MG63 (cell line): ENCODE measurements at regions not wholly inside any gene's neighbourhood (a gene's known extent, or its start where the extent isn't known, plus 50 kb on each side); places are given as distances from the start of the nearest gene placed in this dataset.
"Not testable (repeated sequence)": the region's sequence is repeated elsewhere in the genome, so short reads cannot be mapped to it uniquely, and the experiment has no call there.

ENCODE experiments used
- DNase-seq: peaks from one replicate; pipeline ENCODE4 v3.0.0-alpha.2; 2020
- H3K27me3 ChIP-seq: fragments of 250-450 bp; sonication (Bioruptor Pico); 2 replicates; pipeline ENCODE4 v1.5.1; 2020; ENCODE audit warnings: mild to moderate bottlenecking, moderate library complexity
- H3K36me3 ChIP-seq: fragments of 250-450 bp; sonication (Bioruptor Pico); 2 replicates; pipeline ENCODE4 v1.5.1; 2020; ENCODE audit warnings: mild to moderate bottlenecking, moderate library complexity
- H3K4me3 ChIP-seq: fragments of 250-450 bp; sonication (Bioruptor Pico); 2 replicates; pipeline ENCODE4 v1.5.1; 2020; ENCODE audit warnings: mild to moderate bottlenecking, moderate library complexity
- H3K9me3 ChIP-seq: fragments of 250-450 bp; sonication (Bioruptor Pico); 2 replicates; pipeline ENCODE4 v1.5.1; 2020; ENCODE audit warnings: mild to moderate bottlenecking, moderate library complexity

DNA sequence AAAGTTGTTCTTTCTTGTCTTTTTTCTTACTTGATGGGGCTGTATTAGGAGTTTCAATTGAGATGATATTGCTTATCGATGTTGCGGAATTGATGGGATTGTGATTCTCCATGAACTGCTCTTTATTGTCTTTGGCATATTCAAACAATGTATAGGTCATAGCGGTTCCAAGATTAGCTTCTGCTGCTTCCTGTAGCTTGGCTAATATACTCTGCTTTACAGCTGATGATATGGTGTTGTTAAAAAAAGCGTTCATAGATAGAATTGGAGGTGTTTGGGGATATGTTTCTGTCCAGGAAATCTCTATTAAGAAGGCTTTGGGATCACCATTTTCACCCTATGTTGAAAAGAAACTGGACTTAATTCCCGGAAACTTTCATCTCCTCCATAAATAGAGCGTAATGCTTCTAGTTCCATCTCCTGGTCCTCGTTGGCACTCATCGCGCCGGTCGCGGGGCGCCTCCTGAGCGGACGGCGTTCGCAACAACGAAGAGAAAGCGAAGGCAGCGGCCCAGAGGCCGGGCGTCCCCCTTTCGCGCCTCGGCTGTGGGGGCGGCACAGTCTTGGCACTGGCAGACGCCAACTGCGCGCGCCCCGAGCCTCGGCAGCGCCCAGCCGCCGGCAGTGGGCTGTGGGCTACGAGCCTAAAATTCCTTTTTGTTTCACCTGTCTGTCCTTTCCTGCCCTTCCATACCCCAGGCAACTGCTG lies 95.3 kb upstream of the CDK13 start:
- peak; percentile 2 for DNase-seq
- H3K36me3 ChIP-seq, H3K9me3 ChIP-seq, H3K27me3 ChIP-seq: not testable (repeated sequence)
- H3K4me3 ChIP-seq = peak overlapping the region; percentile 39

GRCh38 chr7:39855325-39855674 lies 94.8 kb upstream of the CDK13 start:
- no peaks in the 10 kb centered on the region for H3K27me3 ChIP-seq
- DNase-seq = no peak
- no peaks in the 10 kb centered on the region for H3K9me3 ChIP-seq
- H3K4me3 ChIP-seq = peak overlapping the region; percentile 39
- H3K36me3 ChIP-seq = no peaks in the 10 kb centered on the region

GRCh38 chr7:39863675-39864322 lies 86.3 kb upstream of the CDK13 start:
- H3K4me3 ChIP-seq, H3K27me3 ChIP-seq, H3K36me3 ChIP-seq, H3K9me3 ChIP-seq: not testable (repeated sequence)
- peak; percentile 11 for DNase-seq

DNA sequence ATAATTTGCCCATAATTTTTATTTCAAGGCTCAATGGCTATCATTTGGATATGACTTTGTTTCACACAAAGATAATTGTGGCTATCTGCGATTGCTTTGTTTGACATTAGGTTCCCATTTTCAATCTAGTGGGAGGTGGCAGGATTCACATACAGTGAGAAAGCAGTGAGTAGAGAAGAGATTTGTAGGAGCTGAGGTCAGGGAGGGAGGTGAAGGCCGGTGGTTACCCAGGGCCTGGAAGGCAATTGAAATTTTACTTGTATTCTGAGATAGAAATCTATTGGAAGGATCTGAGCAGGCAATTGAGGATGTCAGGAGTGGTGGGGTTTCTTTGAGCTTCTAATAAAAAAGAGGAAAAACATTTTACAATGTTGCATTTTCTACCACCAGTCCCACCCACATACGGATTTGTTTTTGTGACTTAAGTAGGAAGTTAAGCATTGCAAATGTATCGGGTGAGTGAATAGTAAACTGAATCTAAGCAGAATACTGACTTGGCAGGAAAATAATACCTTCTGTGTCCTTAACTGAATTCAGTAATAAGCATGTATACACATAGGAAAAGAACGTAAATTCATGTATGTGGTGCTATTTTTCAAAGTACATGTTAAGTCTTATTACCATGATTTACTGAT lies 80.1 kb upstream of the CDK13 start:
- H3K9me3 ChIP-seq = not testable (repeated sequence)

DNA sequence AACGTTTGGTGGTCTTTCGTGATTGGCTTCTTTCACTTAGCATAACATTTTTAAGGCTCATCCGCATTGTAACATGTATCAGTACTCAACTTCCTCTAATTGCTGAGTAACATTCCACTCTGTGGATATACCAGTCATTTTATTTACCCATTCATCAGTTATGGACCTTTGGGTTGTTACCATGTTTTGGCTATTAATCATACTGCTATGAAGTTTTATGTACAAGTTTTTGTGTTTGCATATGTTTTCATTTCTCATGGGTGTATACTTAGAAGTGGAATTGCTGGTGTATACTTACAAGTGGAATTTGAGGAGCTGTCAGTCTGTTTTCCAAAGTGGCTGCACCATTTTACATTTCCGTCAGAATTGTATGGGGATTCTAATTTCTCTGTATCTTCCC lies 78.4 kb upstream of the CDK13 start:
- H3K4me3 ChIP-seq, H3K27me3 ChIP-seq, H3K36me3 ChIP-seq, DNase-seq, H3K9me3 ChIP-seq: not testable (repeated sequence)

More for the DNA sequence above, 80.1 kb upstream of the CDK13 start:
- H3K36me3 ChIP-seq, H3K4me3 ChIP-seq, H3K27me3 ChIP-seq, DNase-seq: not testable (repeated sequence)

- H3K9me3 ChIP-seq = peaks cover 7% of the 10 kb centered on the region
- peak; percentile 1 for DNase-seq
Measured at GRCh38 chr7:39880556-39880955, 69.5 kb upstream of the CDK13 start.

DNA sequence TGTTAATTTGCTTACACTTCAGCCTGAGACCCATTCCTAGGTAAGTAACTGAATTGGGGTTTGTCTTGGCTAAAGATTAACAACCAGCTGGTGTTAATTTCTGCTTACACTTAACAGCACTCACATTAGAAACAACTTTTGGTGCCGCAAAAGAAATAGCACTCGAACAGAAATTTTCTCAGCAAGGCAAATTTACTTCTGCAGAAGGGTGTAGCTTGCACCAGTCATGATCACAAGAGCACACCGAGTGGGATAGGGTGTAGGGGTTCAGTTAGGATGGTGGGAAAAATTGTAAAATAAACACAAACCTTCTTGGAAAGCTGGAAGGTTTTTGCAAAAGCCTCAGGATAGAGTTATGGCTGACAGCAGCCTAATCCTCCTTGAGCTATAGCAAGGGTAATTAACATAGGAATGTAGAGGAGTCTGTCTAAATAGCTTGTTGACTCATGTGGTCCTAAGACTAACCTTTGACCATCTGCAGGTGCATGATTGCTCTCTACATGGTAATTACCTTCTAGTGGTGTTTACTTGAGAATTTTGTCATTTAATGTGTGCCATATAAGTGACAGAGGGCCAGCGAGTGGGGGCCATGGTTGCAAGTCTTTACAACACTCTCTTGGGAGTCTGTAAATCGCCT lies 67.8 kb upstream of the CDK13 start:
- no peaks in the 10 kb centered on the region for H3K27me3 ChIP-seq
- no peak for DNase-seq
- H3K9me3 ChIP-seq = peaks cover 7% of the 10 kb centered on the region
- no peaks in the 10 kb centered on the region for H3K36me3 ChIP-seq
- H3K4me3 ChIP-seq = no peak overlapping the region

More at GRCh38 chr7:39880556-39880955, 69.5 kb upstream of the CDK13 start:
- Histone ChIP-seq H3K36me3 (no peaks in the 10 kb centered on the region), H3K27me3 (no peaks in the 10 kb centered on the region), H3K4me3 (no peak overlapping the region)

DNA sequence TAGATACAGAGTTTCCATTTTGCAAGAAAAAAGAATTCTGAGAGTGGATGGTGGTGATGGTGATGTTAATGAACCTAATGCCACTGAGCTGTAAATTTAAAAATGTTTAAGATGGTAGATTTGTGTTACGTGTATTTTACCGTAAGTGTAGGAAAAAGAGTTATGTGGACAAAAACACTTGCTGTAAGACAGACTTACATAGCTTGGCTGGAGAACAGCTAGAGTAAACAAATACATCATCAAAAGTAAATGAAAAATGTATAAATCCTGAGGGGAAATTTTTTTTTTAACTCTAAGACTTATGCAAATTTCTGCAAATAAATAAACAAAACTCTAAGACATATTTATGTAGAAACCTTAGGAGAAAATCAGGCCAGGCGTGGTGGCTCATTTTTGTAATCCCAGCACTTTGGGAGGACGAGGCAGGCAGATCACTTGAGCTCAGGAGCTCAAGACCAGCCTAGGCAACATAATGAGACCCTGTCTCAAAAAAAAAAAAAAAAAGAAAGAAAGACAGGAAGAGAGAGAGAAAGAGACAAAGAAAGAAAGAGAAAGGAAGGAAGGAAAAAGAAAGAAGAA lies 66.2 kb upstream of the CDK13 start:
- Histone ChIP-seq H3K36me3 (no peaks in the 10 kb centered on the region), H3K4me3 (no peak overlapping the region), H3K9me3 (peaks cover 7% of the 10 kb centered on the region), H3K27me3 (no peaks in the 10 kb centered on the region)
- DNase-seq = no peak

- Histone ChIP-seq H3K36me3 (no peaks in the 10 kb centered on the region), H3K4me3 (no peak overlapping the region), H3K9me3 (no peaks in the 10 kb centered on the region), H3K27me3 (peaks cover 3% of the 10 kb centered on the region; the same call in 1 of the 2 replicates)
- DNase-seq = no peak
Measured at GRCh38 chr7:39888171-39888853, 61.7 kb upstream of the CDK13 start.

GRCh38 chr7:39890411-39890810 lies 59.6 kb upstream of the CDK13 start:
- Histone ChIP-seq H3K4me3 (no peak overlapping the region), H3K27me3 (peaks cover 3% of the 10 kb centered on the region; the same call in 1 of the 2 replicates), H3K36me3 (no peaks in the 10 kb centered on the region), H3K9me3 (no peaks in the 10 kb centered on the region)
- no peak for DNase-seq

DNA sequence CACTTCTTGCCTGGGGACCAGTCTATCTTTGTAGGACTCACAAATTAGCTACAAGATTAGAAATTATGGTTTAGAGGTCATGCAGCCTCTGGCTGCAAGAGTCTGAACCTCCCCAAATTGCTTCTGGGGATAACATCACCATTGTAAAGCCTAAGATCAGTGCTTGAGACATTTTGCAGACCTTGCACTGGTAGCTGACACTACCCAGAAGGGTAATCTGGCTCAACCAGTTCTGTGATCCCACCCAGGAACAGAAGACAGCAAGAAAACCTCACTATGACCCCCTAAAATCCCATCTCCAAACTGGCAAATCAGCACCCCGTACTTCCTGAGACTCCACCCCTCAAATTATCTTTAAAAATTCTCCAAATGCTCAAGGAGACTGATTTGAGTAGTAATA lies 58.2 kb upstream of the CDK13 start:
- DNase-seq = no peak
- Histone ChIP-seq H3K36me3 (no peaks in the 10 kb centered on the region), H3K27me3 (peaks cover 3% of the 10 kb centered on the region; the same call in 1 of the 2 replicates), H3K9me3 (no peaks in the 10 kb centered on the region), H3K4me3 (no peak overlapping the region)

GRCh38 chr7:39892361-39892760 lies 57.7 kb upstream of the CDK13 start:
- Histone ChIP-seq H3K4me3 (no peak overlapping the region), H3K9me3 (no peaks in the 10 kb centered on the region)

GRCh38 chr7:39894904-39895303 lies 55.2 kb upstream of the CDK13 start:
- H3K27me3 ChIP-seq = peaks cover 3% of the 10 kb centered on the region; the same call in 1 of the 2 replicates
- no peak for DNase-seq

More at GRCh38 chr7:39892361-39892760, 57.7 kb upstream of the CDK13 start:
- Histone ChIP-seq H3K27me3 (peaks cover 3% of the 10 kb centered on the region; the same call in 1 of the 2 replicates), H3K36me3 (no peaks in the 10 kb centered on the region)
- DNase-seq = no peak

DNA sequence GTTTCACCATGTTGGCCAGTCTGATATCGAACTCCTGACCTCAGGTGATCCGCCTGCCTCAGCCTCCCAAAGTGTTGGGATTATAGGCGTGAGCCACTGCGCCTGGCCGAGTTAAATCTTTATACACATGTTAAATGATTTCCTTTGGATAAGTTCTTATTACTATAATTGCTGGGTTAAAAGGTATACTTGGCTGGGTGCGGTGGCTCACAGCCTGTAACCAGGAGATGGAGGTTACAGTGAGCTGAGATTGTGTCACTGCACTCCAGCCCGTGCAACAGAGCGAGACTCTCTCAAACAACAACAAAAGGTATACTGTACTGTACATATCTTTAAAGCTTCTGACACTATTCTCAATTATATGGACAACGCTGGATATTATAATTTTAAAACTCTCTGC lies 53.2 kb upstream of the CDK13 start:
- Histone ChIP-seq H3K9me3 (no peaks in the 10 kb centered on the region), H3K4me3 (no peak overlapping the region), H3K27me3 (peaks cover 3% of the 10 kb centered on the region; the same call in 1 of the 2 replicates), H3K36me3 (no peaks in the 10 kb centered on the region)
- DNase-seq = no peak

More at GRCh38 chr7:39894904-39895303, 55.2 kb upstream of the CDK13 start:
- H3K9me3 ChIP-seq = no peaks in the 10 kb centered on the region
- no peaks in the 10 kb centered on the region for H3K36me3 ChIP-seq
- no peak overlapping the region for H3K4me3 ChIP-seq

DNA sequence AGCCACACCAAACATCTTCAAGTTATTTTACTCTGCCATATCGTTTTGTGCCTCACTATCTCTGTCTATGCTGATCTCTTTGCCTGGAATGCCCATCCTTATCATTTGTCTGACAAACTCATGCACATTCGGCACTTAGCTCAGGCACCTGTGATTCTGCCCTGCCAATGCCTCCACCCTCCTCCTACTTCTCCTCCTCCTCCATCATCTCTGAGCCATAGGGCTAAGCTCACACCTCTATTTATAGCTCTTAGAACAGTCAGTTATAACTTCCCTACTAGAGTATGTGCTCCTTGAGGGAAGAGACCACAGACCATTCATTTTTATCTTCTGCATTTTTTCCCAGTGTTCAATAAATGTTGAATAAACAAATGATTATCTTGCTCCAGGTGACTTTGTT lies 51.2 kb upstream of the CDK13 start:
- Histone ChIP-seq H3K4me3 (no peak overlapping the region), H3K9me3 (no peaks in the 10 kb centered on the region), H3K36me3 (no peaks in the 10 kb centered on the region), H3K27me3 (no peaks in the 10 kb centered on the region)
- no peak for DNase-seq
